H9 (cell line): ENCODE measurements at regions not wholly inside any gene's neighbourhood (a gene's known extent, or its start where the extent isn't known, plus 50 kb on each side); places are given as distances from the start of the nearest gene placed in this dataset.

Source experiments
- DNase-seq: peaks from one replicate; pipeline ENCODE4 v3.0.0-alpha.2; 2017
- H2AFZ ChIP-seq: one replicate; pipeline ENCODE4 v1.6.1; 2013; ENCODE audit warnings: mild to moderate bottlenecking, low read length, control low read depth, moderate library complexity
- H2AK5ac ChIP-seq: 2 replicates; pipeline ENCODE4 v1.6.1; 2013; ENCODE audit warnings: low read length, control low read depth, mixed read lengths; ENCODE audit not compliant: insufficient read length
- H2BK120ac ChIP-seq: one replicate; pipeline ENCODE4 v1.6.1; 2013; ENCODE audit warnings: low read depth, mild to moderate bottlenecking, low read length, control low read depth, inconsistent platforms; ENCODE audit not compliant: poor library complexity, severe bottlenecking
- H2BK12ac ChIP-seq: 2 replicates; pipeline ENCODE4 v1.6.1; 2013; ENCODE audit warnings: low read length, control low read depth, mixed read lengths, low read depth; ENCODE audit not compliant: insufficient read length
- H2BK15ac ChIP-seq: 2 replicates; pipeline ENCODE4 v1.6.1; 2013; ENCODE audit warnings: low read depth, low read length, control low read depth
- H2BK20ac ChIP-seq: one replicate; pipeline ENCODE4 v1.6.1; 2013; ENCODE audit warnings: low read depth, mild to moderate bottlenecking, low read length, control low read depth, inconsistent platforms; ENCODE audit not compliant: poor library complexity, severe bottlenecking
- H2BK5ac ChIP-seq: 2 replicates; pipeline ENCODE4 v1.6.1; 2013; ENCODE audit warnings: low read length, control low read depth, mixed read lengths; ENCODE audit not compliant: insufficient read length
- H3K14ac ChIP-seq: 2 replicates; pipeline ENCODE4 v1.6.1; 2013; ENCODE audit warnings: low read length, control low read depth; ENCODE audit not compliant: insufficient read depth
- H3K18ac ChIP-seq: 2 replicates; pipeline ENCODE4 v1.6.1; 2013; ENCODE audit warnings: low read depth, mild to moderate bottlenecking, mixed read lengths, low read length, control low read depth; ENCODE audit not compliant: insufficient read length
- H3K23ac ChIP-seq: 2 replicates; pipeline ENCODE4 v1.6.1; 2013; ENCODE audit warnings: low read length, control low read depth, mixed read lengths, low read depth; ENCODE audit not compliant: insufficient read length
- H3K23me2 ChIP-seq: 2 replicates; pipeline ENCODE4 v1.6.1; 2013; ENCODE audit warnings: low read depth, mild to moderate bottlenecking, mixed read lengths, low read length, control low read depth; ENCODE audit not compliant: insufficient read length, poor library complexity, severe bottlenecking
- H3K27ac ChIP-seq: 2 replicates; pipeline ENCODE4 v1.5.1; 2013; ENCODE audit warnings: low read length, control low read depth, mixed read lengths, low read depth; ENCODE audit not compliant: insufficient read length
- H3K27me3 ChIP-seq: 2 replicates; pipeline ENCODE4 v1.6.1; 2013; ENCODE audit warnings: low read length, control low read depth, inconsistent platforms; ENCODE audit not compliant: insufficient read depth
- H3K4ac ChIP-seq: 2 replicates; pipeline ENCODE4 v1.6.1; 2013; ENCODE audit warnings: low read depth, mild to moderate bottlenecking, control low read depth, inconsistent platforms, low read length, moderate library complexity
- H3K4me1 ChIP-seq: 2 replicates; pipeline ENCODE4 v1.6.1; 2013; ENCODE audit warnings: low read length, control low read depth, inconsistent platforms; ENCODE audit not compliant: insufficient read depth
- H3K4me2 ChIP-seq: 2 replicates; pipeline ENCODE4 v1.6.1; 2013; ENCODE audit warnings: low read length, control low read depth, mixed read lengths; ENCODE audit not compliant: insufficient read length, insufficient read depth
- H3K56ac ChIP-seq: 2 replicates; pipeline ENCODE4 v1.6.1; 2013; ENCODE audit warnings: low read depth, mild to moderate bottlenecking, mixed read lengths, low read length, control low read depth; ENCODE audit not compliant: insufficient read length
- H3K79me1 ChIP-seq: 2 replicates; pipeline ENCODE4 v1.6.1; 2013; ENCODE audit warnings: low read depth, mild to moderate bottlenecking, moderate library complexity, low read length, control low read depth, inconsistent platforms; ENCODE audit not compliant: insufficient read depth, poor library complexity, severe bottlenecking
- H3K79me2 ChIP-seq: 2 replicates; pipeline ENCODE4 v1.6.1; 2013; ENCODE audit warnings: low read length, control low read depth, inconsistent platforms; ENCODE audit not compliant: insufficient read depth
- H3K9ac ChIP-seq: 2 replicates; pipeline ENCODE4 v1.6.1; 2013; ENCODE audit warnings: low read length, control low read depth, mixed read lengths; ENCODE audit not compliant: insufficient read length; ENCODE audit errors: extremely low read depth
- H3K9me3 ChIP-seq: one replicate; pipeline ENCODE4 v1.6.1; 2013; ENCODE audit warnings: low read depth, low read length, inconsistent platforms; ENCODE audit not compliant: control insufficient read depth
- H3T11ph ChIP-seq: one replicate; pipeline ENCODE4 v1.6.1; 2013; ENCODE audit warnings: mild to moderate bottlenecking, low read length, control low read depth, inconsistent platforms
- H4K20me1 ChIP-seq: one replicate; pipeline ENCODE4 v1.6.1; 2013; ENCODE audit not compliant: control insufficient read depth, insufficient read length, insufficient read depth
- H4K5ac ChIP-seq: 2 replicates; pipeline ENCODE4 v1.6.1; 2013; ENCODE audit warnings: low read depth, mild to moderate bottlenecking, mixed read lengths, low read length, control low read depth; ENCODE audit not compliant: insufficient read length
- H4K8ac ChIP-seq: replicated peaks from 2 replicates; pipeline ENCODE4 v1.6.1; 2013; ENCODE audit warnings: low read length, control low read depth, mixed read lengths, low read depth; ENCODE audit not compliant: insufficient read length
- H4K91ac ChIP-seq: 2 replicates; pipeline ENCODE4 v1.6.1; 2013; ENCODE audit warnings: low read depth, mild to moderate bottlenecking, moderate library complexity, mixed read lengths, low read length, control low read depth; ENCODE audit not compliant: insufficient read length
- H3K27ac Mint-ChIP-seq, 3 experiments: 2 replicates in 2 of 3; 3 replicates in 1 of 3; pipeline ENCODE4 v1.8.0; 2020 to 2021; ENCODE audit warnings: mixed read lengths in 3 of 3, mild to moderate bottlenecking in 1 of 3, moderate library complexity in 1 of 3
- H3K27me3 Mint-ChIP-seq: 2 replicates; pipeline ENCODE4 v1.8.0; 2021; ENCODE audit warnings: low read depth, mild to moderate bottlenecking, moderate library complexity, mixed read lengths
- H3K36me3 Mint-ChIP-seq, 3 experiments: 2 replicates in 2 of 3; 3 replicates in 1 of 3; pipeline ENCODE4 v1.8.0; 2020 to 2021; ENCODE audit warnings: low read depth in 3 of 3, mixed read lengths in 3 of 3; ENCODE audit not compliant: insufficient read depth in 1 of 3
- H3K4me1 Mint-ChIP-seq, 2 experiments: 2 replicates each; pipeline ENCODE4 v1.8.0; 2020; ENCODE audit warnings: mixed read lengths in 2 of 2
- H3K4me3 Mint-ChIP-seq, 2 experiments: 2 replicates in 1 of 2; 3 replicates in 1 of 2; pipeline ENCODE4 v1.8.0; 2020 to 2021; ENCODE audit warnings: mild to moderate bottlenecking in 2 of 2, mixed read lengths in 2 of 2, moderate library complexity in 1 of 2
- H3K9me3 Mint-ChIP-seq, 2 experiments: 2 replicates in 1 of 2; 3 replicates in 1 of 2; pipeline ENCODE4 v1.8.0; 2020; ENCODE audit warnings: mild to moderate bottlenecking in 2 of 2, mixed read lengths in 2 of 2, moderate library complexity in 1 of 2
- CTCF ChIP-seq: fragments of 200-600 bp; sonication (generic); conservative IDR thresholded peaks from 3 replicates; pipeline ENCODE4 v1.8.0; 2021; ENCODE audit warnings: antibody characterized with exemption, mild to moderate bottlenecking
- whole genome bisulfite sequencing: extraction: QIAGEN DNeasy Blood & Tissue Kit; methylation state at CpG from one replicate; pipeline ENCODE4 v1.1.7; 2013; ENCODE audit warnings: missing lambda C conversion rate, low lambda C conversion rate, mixed read lengths; ENCODE audit not compliant: insufficient read length; ENCODE audit errors: extremely low coverage; 5-methylcytosine and 5-hydroxymethylcytosine counted together

GRCh38 chr2:126304154-126304553 is 351.8 kb upstream of the GYPC start:
- Histone ChIP-seq H3K23ac (no peak overlapping the region), H4K5ac (no peak overlapping the region), H3K4ac (no peak overlapping the region), H3K27ac (no peak overlapping the region), H3K27me3 (no peaks in the 10 kb centered on the region), H3K56ac (no peak overlapping the region), H3K23me2 (no peaks in the 10 kb centered on the region), H3K14ac (no peak overlapping the region), H3T11ph (no peak overlapping the region), H2BK20ac (no peak overlapping the region), H3K9ac (no peak overlapping the region), H3K79me1 (no peaks in the 10 kb centered on the region), H2BK12ac (no peak overlapping the region), H3K18ac (no peak overlapping the region), H2AK5ac (no peak overlapping the region), H3K4me1 (peaks cover 3% of the 10 kb centered on the region; the same call in 1 of the 2 replicates), H4K8ac (no peak overlapping the region), H3K79me2 (no peaks in the 10 kb centered on the region), H2BK15ac (no peak overlapping the region), H3K9me3 (no peaks in the 10 kb centered on the region), H3K4me2 (no peak overlapping the region), H4K20me1 (no peaks in the 10 kb centered on the region), H2BK5ac (no peak overlapping the region), H2BK120ac (no peak overlapping the region), H2AFZ (no peak overlapping the region), H4K91ac (no peak overlapping the region)
- Mint-ChIP-seq H3K9me3 (no peaks in the 10 kb centered on the region), H3K4me3 (no peak overlapping the region), H3K36me3 (no peaks in the 10 kb centered on the region), H3K4me1 (peaks cover 11 to 18% of the 10 kb centered on the region in 2 experiments), H3K27me3 (no peaks in the 10 kb centered on the region), H3K27ac (no peak overlapping the region)
- WGBS, result no CpG with 5 or more reads among the region's 2 CpGs
- no peak for DNase-seq
- TF ChIP-seq CTCF, result no peak
